OCI-LY3 (cell line): ENCODE measurements at regions not wholly inside any gene's neighbourhood (a gene's known extent, or its start where the extent isn't known, plus 50 kb on each side); places are given as distances from the start of the nearest gene placed in this dataset.

ENCODE experiments used
- CTCF ChIP-seq: fragments of 200-600, 300-600 bp; sonication (generic); IDR thresholded peaks from 2 replicates; pipeline ENCODE4 v1.5.1; 2014; ENCODE audit warnings: antibody characterized with exemption, low read length, low read depth
- EZH2phosphoT487 ChIP-seq: fragments of 200-600 bp; shearing (Covaris generic); IDR thresholded peaks from 2 replicates; pipeline ENCODE4 v1.6.1; 2018; ENCODE audit warnings: antibody characterized with exemption, mixed run types, low read depth

DNA sequence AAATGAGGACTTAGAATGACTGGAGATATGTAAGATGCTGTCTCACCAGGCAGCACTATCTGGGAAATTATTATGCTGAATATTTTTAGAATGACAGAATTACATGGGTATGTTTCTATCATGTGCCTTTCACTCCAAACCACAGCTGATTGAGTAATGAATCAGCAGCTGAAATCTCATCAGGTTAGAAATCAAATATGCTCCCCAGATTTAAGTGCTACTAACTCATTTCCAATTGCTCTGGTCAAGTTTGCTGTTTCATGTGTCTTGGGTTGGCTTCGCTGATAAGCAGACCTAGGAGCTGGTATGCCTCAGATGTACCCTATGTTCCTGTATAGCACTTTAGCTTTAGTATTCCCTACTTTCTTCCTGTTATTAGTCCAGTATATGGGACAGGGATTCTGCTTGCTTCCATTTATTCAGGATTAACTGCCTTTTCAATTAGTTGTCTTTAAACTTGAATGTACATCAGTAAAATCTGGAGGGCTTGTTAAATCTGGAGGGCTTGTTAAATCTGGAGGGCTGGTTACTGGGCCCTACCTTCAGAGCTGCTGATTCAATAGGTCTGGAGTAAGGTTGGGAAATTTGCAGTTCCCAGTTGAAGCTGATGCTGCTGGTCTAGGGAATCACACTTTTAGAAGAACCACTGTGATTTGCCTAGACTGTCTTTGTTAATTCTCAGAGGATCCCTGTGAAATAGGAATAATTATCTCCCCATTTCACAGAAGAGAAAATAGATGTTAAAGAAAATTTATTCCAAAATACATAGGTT, 172.9 kb downstream of the DKK1 start:
- TF ChIP-seq CTCF (no peak), EZH2phosphoT487 (no peak)
